K562 (cell line): ENCODE measurements at regions not wholly inside any gene's neighbourhood (a gene's known extent, or its start where the extent isn't known, plus 50 kb on each side); places are given as distances from the start of the nearest gene placed in this dataset.

ENCODE experiments used
- U2AF1 ChIP-seq: fragments of 200-400 bp; formaldehyde crosslinking; optimal IDR thresholded peaks from 2 replicates; pipeline ENCODE3; 2017; ENCODE audit warnings: mild to moderate bottlenecking, low read depth, low read length, moderate library complexity
- TF ChIP-seq, protein P1 (sequence below): fragments of 250-450 bp; sonication (Bioruptor Pico); IDR thresholded peaks from 2 replicates; pipeline ENCODE4 v1.5.0; 2021
- TF ChIP-seq, protein P2 (sequence below): fragments of 450-650 bp; IDR thresholded peaks from 2 replicates; pipeline ENCODE4 v1.6.1; 2016; ENCODE audit warnings: mild to moderate bottlenecking, moderate library complexity

DNA sequence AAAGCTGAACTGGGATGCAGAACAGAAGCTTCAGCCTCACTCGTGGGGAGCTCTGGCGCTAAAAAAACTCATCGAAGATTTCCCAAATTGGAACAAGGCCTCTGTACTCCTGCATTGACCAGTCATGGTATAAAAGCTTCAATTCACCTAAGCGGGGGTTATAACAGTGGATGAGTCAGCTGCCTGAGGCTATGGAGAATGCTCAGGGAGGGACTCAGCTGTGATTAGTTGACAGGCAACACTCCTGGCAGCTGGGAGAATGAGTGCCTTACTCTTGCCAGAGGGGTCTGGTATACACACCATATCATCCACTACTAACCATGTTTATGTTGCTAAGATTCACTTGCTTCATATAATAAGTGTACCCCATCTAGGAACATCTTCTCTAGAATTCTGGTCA lies 350.6 kb upstream of the VRK2 start (continued):
- TF ChIP-seq, protein P1, sequence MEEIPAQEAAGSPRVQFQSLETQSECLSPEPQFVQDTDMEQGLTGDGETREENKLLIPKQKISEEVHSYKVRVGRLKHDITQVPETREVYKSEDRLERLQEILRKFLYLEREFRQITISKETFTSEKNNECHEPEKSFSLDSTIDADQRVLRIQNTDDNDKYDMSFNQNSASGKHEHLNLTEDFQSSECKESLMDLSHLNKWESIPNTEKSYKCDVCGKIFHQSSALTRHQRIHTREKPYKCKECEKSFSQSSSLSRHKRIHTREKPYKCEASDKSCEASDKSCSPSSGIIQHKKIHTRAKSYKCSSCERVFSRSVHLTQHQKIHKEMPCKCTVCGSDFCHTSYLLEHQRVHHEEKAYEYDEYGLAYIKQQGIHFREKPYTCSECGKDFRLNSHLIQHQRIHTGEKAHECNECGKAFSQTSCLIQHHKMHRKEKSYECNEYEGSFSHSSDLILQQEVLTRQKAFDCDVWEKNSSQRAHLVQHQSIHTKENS (CRISPR knock-in tag) = no peak
- TF ChIP-seq, protein P2, sequence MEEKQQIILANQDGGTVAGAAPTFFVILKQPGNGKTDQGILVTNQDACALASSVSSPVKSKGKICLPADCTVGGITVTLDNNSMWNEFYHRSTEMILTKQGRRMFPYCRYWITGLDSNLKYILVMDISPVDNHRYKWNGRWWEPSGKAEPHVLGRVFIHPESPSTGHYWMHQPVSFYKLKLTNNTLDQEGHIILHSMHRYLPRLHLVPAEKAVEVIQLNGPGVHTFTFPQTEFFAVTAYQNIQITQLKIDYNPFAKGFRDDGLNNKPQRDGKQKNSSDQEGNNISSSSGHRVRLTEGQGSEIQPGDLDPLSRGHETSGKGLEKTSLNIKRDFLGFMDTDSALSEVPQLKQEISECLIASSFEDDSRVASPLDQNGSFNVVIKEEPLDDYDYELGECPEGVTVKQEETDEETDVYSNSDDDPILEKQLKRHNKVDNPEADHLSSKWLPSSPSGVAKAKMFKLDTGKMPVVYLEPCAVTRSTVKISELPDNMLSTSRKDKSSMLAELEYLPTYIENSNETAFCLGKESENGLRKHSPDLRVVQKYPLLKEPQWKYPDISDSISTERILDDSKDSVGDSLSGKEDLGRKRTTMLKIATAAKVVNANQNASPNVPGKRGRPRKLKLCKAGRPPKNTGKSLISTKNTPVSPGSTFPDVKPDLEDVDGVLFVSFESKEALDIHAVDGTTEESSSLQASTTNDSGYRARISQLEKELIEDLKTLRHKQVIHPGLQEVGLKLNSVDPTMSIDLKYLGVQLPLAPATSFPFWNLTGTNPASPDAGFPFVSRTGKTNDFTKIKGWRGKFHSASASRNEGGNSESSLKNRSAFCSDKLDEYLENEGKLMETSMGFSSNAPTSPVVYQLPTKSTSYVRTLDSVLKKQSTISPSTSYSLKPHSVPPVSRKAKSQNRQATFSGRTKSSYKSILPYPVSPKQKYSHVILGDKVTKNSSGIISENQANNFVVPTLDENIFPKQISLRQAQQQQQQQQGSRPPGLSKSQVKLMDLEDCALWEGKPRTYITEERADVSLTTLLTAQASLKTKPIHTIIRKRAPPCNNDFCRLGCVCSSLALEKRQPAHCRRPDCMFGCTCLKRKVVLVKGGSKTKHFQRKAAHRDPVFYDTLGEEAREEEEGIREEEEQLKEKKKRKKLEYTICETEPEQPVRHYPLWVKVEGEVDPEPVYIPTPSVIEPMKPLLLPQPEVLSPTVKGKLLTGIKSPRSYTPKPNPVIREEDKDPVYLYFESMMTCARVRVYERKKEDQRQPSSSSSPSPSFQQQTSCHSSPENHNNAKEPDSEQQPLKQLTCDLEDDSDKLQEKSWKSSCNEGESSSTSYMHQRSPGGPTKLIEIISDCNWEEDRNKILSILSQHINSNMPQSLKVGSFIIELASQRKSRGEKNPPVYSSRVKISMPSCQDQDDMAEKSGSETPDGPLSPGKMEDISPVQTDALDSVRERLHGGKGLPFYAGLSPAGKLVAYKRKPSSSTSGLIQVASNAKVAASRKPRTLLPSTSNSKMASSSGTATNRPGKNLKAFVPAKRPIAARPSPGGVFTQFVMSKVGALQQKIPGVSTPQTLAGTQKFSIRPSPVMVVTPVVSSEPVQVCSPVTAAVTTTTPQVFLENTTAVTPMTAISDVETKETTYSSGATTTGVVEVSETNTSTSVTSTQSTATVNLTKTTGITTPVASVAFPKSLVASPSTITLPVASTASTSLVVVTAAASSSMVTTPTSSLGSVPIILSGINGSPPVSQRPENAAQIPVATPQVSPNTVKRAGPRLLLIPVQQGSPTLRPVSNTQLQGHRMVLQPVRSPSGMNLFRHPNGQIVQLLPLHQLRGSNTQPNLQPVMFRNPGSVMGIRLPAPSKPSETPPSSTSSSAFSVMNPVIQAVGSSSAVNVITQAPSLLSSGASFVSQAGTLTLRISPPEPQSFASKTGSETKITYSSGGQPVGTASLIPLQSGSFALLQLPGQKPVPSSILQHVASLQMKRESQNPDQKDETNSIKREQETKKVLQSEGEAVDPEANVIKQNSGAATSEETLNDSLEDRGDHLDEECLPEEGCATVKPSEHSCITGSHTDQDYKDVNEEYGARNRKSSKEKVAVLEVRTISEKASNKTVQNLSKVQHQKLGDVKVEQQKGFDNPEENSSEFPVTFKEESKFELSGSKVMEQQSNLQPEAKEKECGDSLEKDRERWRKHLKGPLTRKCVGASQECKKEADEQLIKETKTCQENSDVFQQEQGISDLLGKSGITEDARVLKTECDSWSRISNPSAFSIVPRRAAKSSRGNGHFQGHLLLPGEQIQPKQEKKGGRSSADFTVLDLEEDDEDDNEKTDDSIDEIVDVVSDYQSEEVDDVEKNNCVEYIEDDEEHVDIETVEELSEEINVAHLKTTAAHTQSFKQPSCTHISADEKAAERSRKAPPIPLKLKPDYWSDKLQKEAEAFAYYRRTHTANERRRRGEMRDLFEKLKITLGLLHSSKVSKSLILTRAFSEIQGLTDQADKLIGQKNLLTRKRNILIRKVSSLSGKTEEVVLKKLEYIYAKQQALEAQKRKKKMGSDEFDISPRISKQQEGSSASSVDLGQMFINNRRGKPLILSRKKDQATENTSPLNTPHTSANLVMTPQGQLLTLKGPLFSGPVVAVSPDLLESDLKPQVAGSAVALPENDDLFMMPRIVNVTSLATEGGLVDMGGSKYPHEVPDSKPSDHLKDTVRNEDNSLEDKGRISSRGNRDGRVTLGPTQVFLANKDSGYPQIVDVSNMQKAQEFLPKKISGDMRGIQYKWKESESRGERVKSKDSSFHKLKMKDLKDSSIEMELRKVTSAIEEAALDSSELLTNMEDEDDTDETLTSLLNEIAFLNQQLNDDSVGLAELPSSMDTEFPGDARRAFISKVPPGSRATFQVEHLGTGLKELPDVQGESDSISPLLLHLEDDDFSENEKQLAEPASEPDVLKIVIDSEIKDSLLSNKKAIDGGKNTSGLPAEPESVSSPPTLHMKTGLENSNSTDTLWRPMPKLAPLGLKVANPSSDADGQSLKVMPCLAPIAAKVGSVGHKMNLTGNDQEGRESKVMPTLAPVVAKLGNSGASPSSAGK = no peak
- no peak for TF ChIP-seq U2AF1
